K562 (cell line): ENCODE measurements at regions not wholly inside any gene's neighbourhood (a gene's known extent, or its start where the extent isn't known, plus 50 kb on each side); places are given as distances from the start of the nearest gene placed in this dataset.

Source experiments
- ATAC-seq: fragments of 200-7000 bp; cut with Tn5 transposase; 3 replicates; pipeline ENCODE4 v1.9.1; 2020; ENCODE audit warnings: moderate library complexity
- BruUV-seq: library from RNA; stranded (reverse); fragments of 400-500 nt; replicated peaks from 2 replicates; lab custom pipeline; 2021; lab: Mats Ljungman, UMichigan
- CTCF ChIA-PET: fragments of 300-600 bp; formaldehyde crosslinking; extraction: SDS; loops from one replicate; lab custom pipeline; 2021; ENCODE audit warnings: low intra/inter-chr PET ratio; lab: Yijun Ruan, JAX
- POLR2A ChIA-PET: fragments of 300-600, 350-650 bp; sonication (Branson Sonifier 250); formaldehyde crosslinking; extraction: SDS; loops from one replicate; lab custom pipeline; 2021; ENCODE audit warnings: antibody characterized with exemption, inconsistent platforms; lab: Yijun Ruan, JAX
- DNase-seq, 4 experiments: peaks; one replicate each; pipeline versions ENCODE4 v3.0.0 to v3.0.0-alpha.2; 2011 to 2018; ENCODE audit warnings: low spot score in 3 of 4, mixed read lengths in 3 of 4; ENCODE audit errors: extremely low read depth in 1 of 4
- FAIRE-seq: peaks from 2 replicates; lab custom pipeline; 2011; peaks lifted over from hg19 to GRCh38; lab: Jason Lieb, UNC
- H2AFZ ChIP-seq: 2 replicates; pipeline ENCODE4 v1.6.0; 2011; ENCODE audit warnings: low read depth, low read length, control low read depth, inconsistent platforms
- H3K27ac ChIP-seq: fragments of 200-600 bp; 3 replicates; pipeline ENCODE4 v1.8.0; 2011; ENCODE audit warnings: low read depth, mild to moderate bottlenecking, control low read depth, inconsistent platforms, low read length, moderate library complexity, mixed read lengths; ENCODE audit errors: extremely low read depth
- H3K27me3 ChIP-seq, 2 experiments: fragments of 300-600 bp in 1 of 2; 2 replicates in 1 of 2; 3 replicates in 1 of 2; pipeline versions ENCODE4 v1.6.0 to v1.8.0; 2011; ENCODE audit warnings: inconsistent platforms in 2 of 2, low read length in 2 of 2, mild to moderate bottlenecking in 1 of 2, mixed read lengths in 1 of 2, moderate library complexity in 1 of 2; ENCODE audit not compliant: control insufficient read depth in 2 of 2, insufficient read depth in 2 of 2
- H3K36me3 ChIP-seq: fragments of 300-600 bp; 3 replicates; pipeline ENCODE4 v1.8.0; 2011; ENCODE audit warnings: mild to moderate bottlenecking, low read length, inconsistent platforms; ENCODE audit not compliant: control insufficient read depth, insufficient read depth
- H3K4me1 ChIP-seq, 2 experiments: fragments of 200-600 bp in 1 of 2; replicated peaks in 1 of 2; 2 replicates in 1 of 2; 3 replicates in 1 of 2; pipeline versions ENCODE4 v1.5.1 to v1.8.0; 2011; ENCODE audit warnings: inconsistent platforms in 2 of 2, low read length in 2 of 2, mild to moderate bottlenecking in 1 of 2, mixed read lengths in 1 of 2, moderate library complexity in 1 of 2; ENCODE audit not compliant: control insufficient read depth in 2 of 2, insufficient read depth in 2 of 2
- H3K4me2 ChIP-seq: 2 replicates; pipeline ENCODE4 v1.6.1; 2011; ENCODE audit warnings: low read length, control low read depth, inconsistent platforms, mixed read lengths; ENCODE audit not compliant: insufficient read depth
- H3K4me3 ChIP-seq: fragments of 200-600 bp; sonication (generic), shearing (Covaris generic); 2 replicates; pipeline ENCODE4 v1.5.1; 2016; ENCODE audit warnings: control low read depth, inconsistent platforms
- H3K79me2 ChIP-seq: fragments of 200-600 bp; 3 replicates; pipeline ENCODE4 v1.8.0; 2011; ENCODE audit warnings: low read length, inconsistent platforms; ENCODE audit not compliant: control insufficient read depth, insufficient read depth
- H3K9ac ChIP-seq, 2 experiments: 2 replicates each; pipeline versions ENCODE4 v1.6.0 to v1.6.1; 2011; ENCODE audit warnings: low read depth in 2 of 2, low read length in 2 of 2, control low read depth in 1 of 2, inconsistent platforms in 1 of 2, mild to moderate bottlenecking in 1 of 2, mixed read lengths in 1 of 2; ENCODE audit not compliant: insufficient read depth in 1 of 2
- H3K9me1 ChIP-seq: one replicate; pipeline ENCODE4 v1.6.0; 2011; ENCODE audit warnings: inconsistent platforms, mild to moderate bottlenecking, low read length, moderate library complexity; ENCODE audit not compliant: control insufficient read depth, insufficient read depth
- H3K9me3 ChIP-seq: replicated peaks from 2 replicates; pipeline ENCODE4 v1.5.1; 2011; ENCODE audit warnings: low read depth, low read length, inconsistent platforms; ENCODE audit not compliant: control insufficient read depth, insufficient read depth
- H4K20me1 ChIP-seq: replicated peaks from 2 replicates; pipeline ENCODE4 v1.6.1; 2011; ENCODE audit warnings: low read length, inconsistent platforms, mixed read lengths; ENCODE audit not compliant: control insufficient read depth, insufficient read depth
- CAMTA2 ChIP-seq: fragments of 250-450 bp; sonication (Bioruptor Pico); conservative IDR thresholded peaks from 2 replicates; pipeline ENCODE4 v1.5.1; 2022
- HDAC3 ChIP-seq: fragments of 450-650 bp; IDR thresholded peaks from 2 replicates; pipeline ENCODE4 v1.6.1; 2018; ENCODE audit warnings: borderline replicate concordance, mild to moderate bottlenecking, moderate library complexity; ENCODE audit not compliant: partially characterized antibody
- RCOR1 ChIP-seq, 2 experiments: IDR thresholded peaks; 2 replicates each; pipeline ENCODE4 v1.6.1; 2012; ENCODE audit warnings: low read depth in 2 of 2, low read length in 2 of 2, borderline replicate concordance in 1 of 2, improper control_type of control experiment in 1 of 2
- TAF1 ChIP-seq: IDR thresholded peaks from 2 replicates; pipeline ENCODE4 v1.6.1; 2011; ENCODE audit warnings: mild to moderate bottlenecking, low read length, moderate library complexity; ENCODE audit not compliant: insufficient read depth, control insufficient read depth, severe bottlenecking; ENCODE audit errors: extremely low read depth
- ZSCAN32 ChIP-seq: fragments of 450-650 bp; formaldehyde crosslinking; IDR thresholded peaks from 2 replicates; pipeline ENCODE4 v1.4.0; 2020; ENCODE audit warnings: mild to moderate bottlenecking, moderate library complexity
- WGBS: fragments of 100-300 bp; shearing (Covaris generic); methylation state at CpG from one replicate; pipeline ENCODE4 v1.1.6; 2016; ENCODE audit warnings: low coverage, mixed read lengths; ENCODE audit not compliant: insufficient coverage; ENCODE audit errors: missing lambda C conversion rate; 5-methylcytosine and 5-hydroxymethylcytosine counted together
- in situ Hi-C: fragments of 300-500 bp; cut with MboI; formaldehyde crosslinking; loops from 4 replicates; pipeline ENCODE4 v1.15.0; 2018; ENCODE audit warnings: inconsistent platforms, mixed read lengths
- intact Hi-C: fragments of 100-400 bp; cut with micrococcal nuclease; formaldehyde crosslinking; loops from 2 replicates; pipeline ENCODE4 v1.14.2; 2022
- TF ChIP-seq, protein P1 (sequence below): fragments of 250-450 bp; sonication (Bioruptor Pico); IDR thresholded peaks from 2 replicates; pipeline ENCODE4 v1.4.0; 2020; ENCODE audit warnings: mild to moderate bottlenecking, moderate library complexity, borderline replicate concordance
- TF ChIP-seq, protein P2 (sequence below): fragments of 450-650 bp; IDR thresholded peaks from 2 replicates; pipeline ENCODE4 v1.7.0; 2016; ENCODE audit warnings: borderline replicate concordance

DNA sequence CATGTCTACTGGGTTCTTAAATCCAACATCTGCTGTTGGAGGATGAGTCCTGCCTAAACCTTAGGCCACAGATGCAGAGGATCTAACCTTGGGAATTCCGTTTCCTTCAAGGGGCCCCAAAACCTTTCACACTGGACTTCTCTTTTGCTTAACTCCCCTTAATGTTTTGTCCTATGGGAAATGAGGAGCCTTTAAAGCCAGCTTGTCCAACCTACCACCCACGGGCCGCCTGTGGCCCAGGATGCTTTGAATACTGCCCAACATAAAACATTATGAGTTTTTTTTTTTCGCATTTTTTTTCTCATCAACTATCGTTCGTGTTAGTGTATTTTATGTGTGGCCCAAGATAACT, 157.2 kb upstream of the SLC1A4 start:
- Histone ChIP-seq H3K4me1 (peaks cover 10 to 27% of the 10 kb centered on the region in 2 experiments), H3K4me3 (no peak overlapping the region), H3K9me3 (no peaks in the 10 kb centered on the region), H3K9ac (peak overlapping the region in 1 of 2 experiments; percentile 69; a peak in 2 of 4 replicates), H3K27ac (peak overlapping the region; percentile 94), H3K4me2 (peak overlapping the region; percentile 73), H3K27me3 (no peaks in the 10 kb centered on the region), H3K36me3 (no peaks in the 10 kb centered on the region), H2AFZ (peak overlapping the region; percentile 100), H3K79me2 (no peaks in the 10 kb centered on the region), H4K20me1 (no peaks in the 10 kb centered on the region), H3K9me1 (no peaks in the 10 kb centered on the region)
- ChIA-PET CTCF (no interaction called here), POLR2A (interaction anchor here (0.5 to 2.4 kb wide), 9 partner anchors 10 to 236 kb away, joined by 3 to 9 read pairs (median 3); partner anchors contain the start of gene SERTAD2)
- in situ Hi-C loops (no loop called here), intact Hi-C loops (loop anchor here (1.0 to 5.0 kb wide), 4 partner anchors 33 to 186 kb away; no protein-coding TSS in a partner anchor)
- no peak for DNase-seq
- BruUV-seq = no TSS peak
- no peak for FAIRE-seq
- WGBS = 28% methylated on average over 6 of the region's 6 CpGs
- no peak for ATAC-seq
- TF ChIP-seq, protein P1, sequence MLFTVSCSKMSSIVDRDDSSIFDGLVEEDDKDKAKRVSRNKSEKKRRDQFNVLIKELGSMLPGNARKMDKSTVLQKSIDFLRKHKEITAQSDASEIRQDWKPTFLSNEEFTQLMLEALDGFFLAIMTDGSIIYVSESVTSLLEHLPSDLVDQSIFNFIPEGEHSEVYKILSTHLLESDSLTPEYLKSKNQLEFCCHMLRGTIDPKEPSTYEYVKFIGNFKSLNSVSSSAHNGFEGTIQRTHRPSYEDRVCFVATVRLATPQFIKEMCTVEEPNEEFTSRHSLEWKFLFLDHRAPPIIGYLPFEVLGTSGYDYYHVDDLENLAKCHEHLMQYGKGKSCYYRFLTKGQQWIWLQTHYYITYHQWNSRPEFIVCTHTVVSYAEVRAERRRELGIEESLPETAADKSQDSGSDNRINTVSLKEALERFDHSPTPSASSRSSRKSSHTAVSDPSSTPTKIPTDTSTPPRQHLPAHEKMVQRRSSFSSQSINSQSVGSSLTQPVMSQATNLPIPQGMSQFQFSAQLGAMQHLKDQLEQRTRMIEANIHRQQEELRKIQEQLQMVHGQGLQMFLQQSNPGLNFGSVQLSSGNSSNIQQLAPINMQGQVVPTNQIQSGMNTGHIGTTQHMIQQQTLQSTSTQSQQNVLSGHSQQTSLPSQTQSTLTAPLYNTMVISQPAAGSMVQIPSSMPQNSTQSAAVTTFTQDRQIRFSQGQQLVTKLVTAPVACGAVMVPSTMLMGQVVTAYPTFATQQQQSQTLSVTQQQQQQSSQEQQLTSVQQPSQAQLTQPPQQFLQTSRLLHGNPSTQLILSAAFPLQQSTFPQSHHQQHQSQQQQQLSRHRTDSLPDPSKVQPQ (CRISPR knock-in tag) = no peak
- TF ChIP-seq CAMTA2 (CRISPR knock-in tag) = no peak
- TF ChIP-seq HDAC3 = no peak
- TF ChIP-seq ZSCAN32 (CRISPR knock-in tag) = no peak
- TF ChIP-seq TAF1 = no peak
- no peak for TF ChIP-seq RCOR1 (IDR thresholded peaks at IDR 0.05; ENCODE audit: borderline replicate concordance in 1 of 2, low read depth in 2 of 2, low read length in 2 of 2)
- TF ChIP-seq, protein P2, sequence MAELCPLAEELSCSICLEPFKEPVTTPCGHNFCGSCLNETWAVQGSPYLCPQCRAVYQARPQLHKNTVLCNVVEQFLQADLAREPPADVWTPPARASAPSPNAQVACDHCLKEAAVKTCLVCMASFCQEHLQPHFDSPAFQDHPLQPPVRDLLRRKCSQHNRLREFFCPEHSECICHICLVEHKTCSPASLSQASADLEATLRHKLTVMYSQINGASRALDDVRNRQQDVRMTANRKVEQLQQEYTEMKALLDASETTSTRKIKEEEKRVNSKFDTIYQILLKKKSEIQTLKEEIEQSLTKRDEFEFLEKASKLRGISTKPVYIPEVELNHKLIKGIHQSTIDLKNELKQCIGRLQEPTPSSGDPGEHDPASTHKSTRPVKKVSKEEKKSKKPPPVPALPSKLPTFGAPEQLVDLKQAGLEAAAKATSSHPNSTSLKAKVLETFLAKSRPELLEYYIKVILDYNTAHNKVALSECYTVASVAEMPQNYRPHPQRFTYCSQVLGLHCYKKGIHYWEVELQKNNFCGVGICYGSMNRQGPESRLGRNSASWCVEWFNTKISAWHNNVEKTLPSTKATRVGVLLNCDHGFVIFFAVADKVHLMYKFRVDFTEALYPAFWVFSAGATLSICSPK = no peak
